Sciatic nerve (tissue), 2 donors: ENCODE measurements at regions not wholly inside any gene's neighbourhood (a gene's known extent, or its start where the extent isn't known, plus 50 kb on each side); places are given as distances from the start of the nearest gene placed in this dataset.
"Not testable (repeated sequence)": the region's sequence is repeated elsewhere in the genome, so short reads cannot be mapped to it uniquely, and the experiment has no call there.

Experiments
- ATAC-seq: fragments of 200-7000 bp; cut with Tn5 transposase; one replicate; pipeline ENCODE4 v1.9.1; 2020; ENCODE audit warnings: mild to moderate bottlenecking, moderate library complexity
- DNase-seq: peaks from one replicate; pipeline ENCODE4 v3.0.0-alpha.2; 2020; ENCODE audit warnings: low spot score
- intact Hi-C: fragments of 100-400 bp; cut with DNase I; formaldehyde crosslinking; loops from one replicate; pipeline ENCODE4 v1.14.2; 2022
- donor health status: DM: no; HTN: no; CAD: no.
- donor health status: DM: no; HTN: no; CAD: no.

GRCh38 chr3:11739706-11740105, 96.0 kb upstream of the VGLL4 start:
- ATAC-seq (peak; percentile 45), DNase-seq (peak; percentile 67)
- intact Hi-C loops: no loop called here

GRCh38 chr3:11739123-11739522, 95.4 kb upstream of the VGLL4 start:
- DNase-seq (no peak), ATAC-seq (peak; percentile 22)

GRCh38 chr3:11737742-11738141, 94.0 kb upstream of the VGLL4 start:
- ATAC-seq (no peak), DNase-seq (no peak)
- intact Hi-C loops: no loop called here

More at GRCh38 chr3:11739123-11739522, 95.4 kb upstream of the VGLL4 start:
- intact Hi-C loops: no loop called here

- DNase-seq (no peak), ATAC-seq (no peak)
- intact Hi-C loops: no loop called here
Measured at GRCh38 chr3:11736136-11736833, 92.6 kb upstream of the VGLL4 start.

GRCh38 chr3:11735638-11736037, 91.9 kb upstream of the VGLL4 start:
- intact Hi-C loops: no loop called here
- ATAC-seq (no peak), DNase-seq (no peak)

- DNase-seq, intact Hi-C loops, ATAC-seq: not testable (repeated sequence)
Measured at GRCh38 chr3:11735111-11735510, 91.4 kb upstream of the VGLL4 start.

- ATAC-seq: no peak
- intact Hi-C loops: no loop called here
- no peak for DNase-seq
Measured at GRCh38 chr3:11733914-11734313, 90.2 kb upstream of the VGLL4 start.

GRCh38 chr3:11727207-11727606, 83.5 kb upstream of the VGLL4 start:
- DNase-seq (no peak), ATAC-seq (no peak)
- intact Hi-C loops: no loop called here

GRCh38 chr3:11726146-11726545, 82.4 kb upstream of the VGLL4 start:
- intact Hi-C loops: no loop called here
- no peak for DNase-seq
- ATAC-seq: no peak

- ATAC-seq, DNase-seq, intact Hi-C loops: not testable (repeated sequence)
Measured at GRCh38 chr3:11725340-11725641, 81.6 kb upstream of the VGLL4 start.

- ATAC-seq (no peak), DNase-seq (no peak)
- intact Hi-C loops: no loop called here
Measured at GRCh38 chr3:11724615-11725339, 81.1 kb upstream of the VGLL4 start.

GRCh38 chr3:11721479-11721878, 77.8 kb upstream of the VGLL4 start:
- ATAC-seq: no peak
- DNase-seq: no peak
- intact Hi-C loops: no loop called here

- DNase-seq: no peak
- intact Hi-C loops: no loop called here
- no peak for ATAC-seq
Measured at GRCh38 chr3:11720917-11721411, 77.2 kb upstream of the VGLL4 start.

- DNase-seq (peak; percentile 80), ATAC-seq (peak; percentile 86)
- intact Hi-C loops: no loop called here
Measured at GRCh38 chr3:11720304-11720898, 76.7 kb upstream of the VGLL4 start.

GRCh38 chr3:11719406-11720303, 75.9 kb upstream of the VGLL4 start:
- peak; percentile 50 for ATAC-seq
- intact Hi-C loops: no loop called here
- peak; percentile 84 for DNase-seq

- intact Hi-C loops: no loop called here
- DNase-seq (peak; percentile 72), ATAC-seq (peak; percentile 41)
Measured at GRCh38 chr3:11718637-11719405, 75.1 kb upstream of the VGLL4 start.

- peak; percentile 41 for ATAC-seq
- DNase-seq: no peak
- intact Hi-C loops: no loop called here
Measured at GRCh38 chr3:11717768-11718636, 74.3 kb upstream of the VGLL4 start.

GRCh38 chr3:11717301-11717700, 73.6 kb upstream of the VGLL4 start:
- ATAC-seq (no peak), DNase-seq (no peak)
- intact Hi-C loops: no loop called here
